H9 (cell line): ENCODE measurements at regions not wholly inside any gene's neighbourhood (a gene's known extent, or its start where the extent isn't known, plus 50 kb on each side); places are given as distances from the start of the nearest gene placed in this dataset.
A peak's percentile ranks its signal among the peaks of the same experiment; 100 is the strongest.

ENCODE experiments used
- DNase-seq: peaks from one replicate; pipeline ENCODE4 v3.0.0-alpha.2; 2017
- H2AFZ ChIP-seq: one replicate; pipeline ENCODE4 v1.6.1; 2013; ENCODE audit warnings: mild to moderate bottlenecking, low read length, control low read depth, moderate library complexity
- H2AK5ac ChIP-seq: 2 replicates; pipeline ENCODE4 v1.6.1; 2013; ENCODE audit warnings: low read length, control low read depth, mixed read lengths; ENCODE audit not compliant: insufficient read length
- H2BK120ac ChIP-seq: one replicate; pipeline ENCODE4 v1.6.1; 2013; ENCODE audit warnings: low read depth, mild to moderate bottlenecking, low read length, control low read depth, inconsistent platforms; ENCODE audit not compliant: poor library complexity, severe bottlenecking
- H2BK12ac ChIP-seq: 2 replicates; pipeline ENCODE4 v1.6.1; 2013; ENCODE audit warnings: low read length, control low read depth, mixed read lengths, low read depth; ENCODE audit not compliant: insufficient read length
- H2BK15ac ChIP-seq: 2 replicates; pipeline ENCODE4 v1.6.1; 2013; ENCODE audit warnings: low read depth, low read length, control low read depth
- H2BK20ac ChIP-seq: one replicate; pipeline ENCODE4 v1.6.1; 2013; ENCODE audit warnings: low read depth, mild to moderate bottlenecking, low read length, control low read depth, inconsistent platforms; ENCODE audit not compliant: poor library complexity, severe bottlenecking
- H2BK5ac ChIP-seq: 2 replicates; pipeline ENCODE4 v1.6.1; 2013; ENCODE audit warnings: low read length, control low read depth, mixed read lengths; ENCODE audit not compliant: insufficient read length
- H3K14ac ChIP-seq: 2 replicates; pipeline ENCODE4 v1.6.1; 2013; ENCODE audit warnings: low read length, control low read depth; ENCODE audit not compliant: insufficient read depth
- H3K18ac ChIP-seq: 2 replicates; pipeline ENCODE4 v1.6.1; 2013; ENCODE audit warnings: low read depth, mild to moderate bottlenecking, mixed read lengths, low read length, control low read depth; ENCODE audit not compliant: insufficient read length
- H3K23ac ChIP-seq: 2 replicates; pipeline ENCODE4 v1.6.1; 2013; ENCODE audit warnings: low read length, control low read depth, mixed read lengths, low read depth; ENCODE audit not compliant: insufficient read length
- H3K23me2 ChIP-seq: 2 replicates; pipeline ENCODE4 v1.6.1; 2013; ENCODE audit warnings: low read depth, mild to moderate bottlenecking, mixed read lengths, low read length, control low read depth; ENCODE audit not compliant: insufficient read length, poor library complexity, severe bottlenecking
- H3K27ac ChIP-seq: 2 replicates; pipeline ENCODE4 v1.5.1; 2013; ENCODE audit warnings: low read length, control low read depth, mixed read lengths, low read depth; ENCODE audit not compliant: insufficient read length
- H3K27me3 ChIP-seq: 2 replicates; pipeline ENCODE4 v1.6.1; 2013; ENCODE audit warnings: low read length, control low read depth, inconsistent platforms; ENCODE audit not compliant: insufficient read depth
- H3K4ac ChIP-seq: 2 replicates; pipeline ENCODE4 v1.6.1; 2013; ENCODE audit warnings: low read depth, mild to moderate bottlenecking, control low read depth, inconsistent platforms, low read length, moderate library complexity
- H3K4me1 ChIP-seq: 2 replicates; pipeline ENCODE4 v1.6.1; 2013; ENCODE audit warnings: low read length, control low read depth, inconsistent platforms; ENCODE audit not compliant: insufficient read depth
- H3K4me2 ChIP-seq: 2 replicates; pipeline ENCODE4 v1.6.1; 2013; ENCODE audit warnings: low read length, control low read depth, mixed read lengths; ENCODE audit not compliant: insufficient read length, insufficient read depth
- H3K56ac ChIP-seq: 2 replicates; pipeline ENCODE4 v1.6.1; 2013; ENCODE audit warnings: low read depth, mild to moderate bottlenecking, mixed read lengths, low read length, control low read depth; ENCODE audit not compliant: insufficient read length
- H3K79me1 ChIP-seq: 2 replicates; pipeline ENCODE4 v1.6.1; 2013; ENCODE audit warnings: low read depth, mild to moderate bottlenecking, moderate library complexity, low read length, control low read depth, inconsistent platforms; ENCODE audit not compliant: insufficient read depth, poor library complexity, severe bottlenecking
- H3K79me2 ChIP-seq: 2 replicates; pipeline ENCODE4 v1.6.1; 2013; ENCODE audit warnings: low read length, control low read depth, inconsistent platforms; ENCODE audit not compliant: insufficient read depth
- H3K9ac ChIP-seq: 2 replicates; pipeline ENCODE4 v1.6.1; 2013; ENCODE audit warnings: low read length, control low read depth, mixed read lengths; ENCODE audit not compliant: insufficient read length; ENCODE audit errors: extremely low read depth
- H3K9me3 ChIP-seq: one replicate; pipeline ENCODE4 v1.6.1; 2013; ENCODE audit warnings: low read depth, low read length, inconsistent platforms; ENCODE audit not compliant: control insufficient read depth
- H3T11ph ChIP-seq: one replicate; pipeline ENCODE4 v1.6.1; 2013; ENCODE audit warnings: mild to moderate bottlenecking, low read length, control low read depth, inconsistent platforms
- H4K20me1 ChIP-seq: one replicate; pipeline ENCODE4 v1.6.1; 2013; ENCODE audit not compliant: control insufficient read depth, insufficient read length, insufficient read depth
- H4K5ac ChIP-seq: 2 replicates; pipeline ENCODE4 v1.6.1; 2013; ENCODE audit warnings: low read depth, mild to moderate bottlenecking, mixed read lengths, low read length, control low read depth; ENCODE audit not compliant: insufficient read length
- H4K8ac ChIP-seq: replicated peaks from 2 replicates; pipeline ENCODE4 v1.6.1; 2013; ENCODE audit warnings: low read length, control low read depth, mixed read lengths, low read depth; ENCODE audit not compliant: insufficient read length
- H4K91ac ChIP-seq: 2 replicates; pipeline ENCODE4 v1.6.1; 2013; ENCODE audit warnings: low read depth, mild to moderate bottlenecking, moderate library complexity, mixed read lengths, low read length, control low read depth; ENCODE audit not compliant: insufficient read length
- H3K27ac Mint-ChIP-seq, 3 experiments: 2 replicates in 2 of 3; 3 replicates in 1 of 3; pipeline ENCODE4 v1.8.0; 2020 to 2021; ENCODE audit warnings: mixed read lengths in 3 of 3, mild to moderate bottlenecking in 1 of 3, moderate library complexity in 1 of 3
- H3K27me3 Mint-ChIP-seq: 2 replicates; pipeline ENCODE4 v1.8.0; 2021; ENCODE audit warnings: low read depth, mild to moderate bottlenecking, moderate library complexity, mixed read lengths
- H3K36me3 Mint-ChIP-seq, 3 experiments: 2 replicates in 2 of 3; 3 replicates in 1 of 3; pipeline ENCODE4 v1.8.0; 2020 to 2021; ENCODE audit warnings: low read depth in 3 of 3, mixed read lengths in 3 of 3; ENCODE audit not compliant: insufficient read depth in 1 of 3
- H3K4me1 Mint-ChIP-seq, 2 experiments: 2 replicates each; pipeline ENCODE4 v1.8.0; 2020; ENCODE audit warnings: mixed read lengths in 2 of 2
- H3K4me3 Mint-ChIP-seq, 2 experiments: 2 replicates in 1 of 2; 3 replicates in 1 of 2; pipeline ENCODE4 v1.8.0; 2020 to 2021; ENCODE audit warnings: mild to moderate bottlenecking in 2 of 2, mixed read lengths in 2 of 2, moderate library complexity in 1 of 2
- H3K9me3 Mint-ChIP-seq, 2 experiments: 2 replicates in 1 of 2; 3 replicates in 1 of 2; pipeline ENCODE4 v1.8.0; 2020; ENCODE audit warnings: mild to moderate bottlenecking in 2 of 2, mixed read lengths in 2 of 2, moderate library complexity in 1 of 2
- CTCF ChIP-seq: fragments of 200-600 bp; sonication (generic); conservative IDR thresholded peaks from 3 replicates; pipeline ENCODE4 v1.8.0; 2021; ENCODE audit warnings: antibody characterized with exemption, mild to moderate bottlenecking
- WGBS: extraction: QIAGEN DNeasy Blood & Tissue Kit; methylation state at CpG from one replicate; pipeline ENCODE4 v1.1.7; 2013; ENCODE audit warnings: missing lambda C conversion rate, low lambda C conversion rate, mixed read lengths; ENCODE audit not compliant: insufficient read length; ENCODE audit errors: extremely low coverage; 5-methylcytosine and 5-hydroxymethylcytosine counted together

- H3K4me2 ChIP-seq, result no peak overlapping the region
- peak overlapping the region in 2 of 3 experiments; percentile 71 to 92; a peak in 4 of 7 replicates for H3K27ac Mint-ChIP-seq
- peaks cover 4 to 9% (median 6%) of the 10 kb centered on the region in 3 experiments; a peak in 6 of 7 replicates for H3K36me3 Mint-ChIP-seq
- H4K8ac ChIP-seq, result no peak overlapping the region
- H3K4me1 Mint-ChIP-seq, result peaks cover 43 to 49% of the 10 kb centered on the region in 2 experiments
- WGBS, result no CpG with 5 or more reads among the region's 17 CpGs
- H2BK20ac ChIP-seq, result no peak overlapping the region
- no peak overlapping the region for H3T11ph ChIP-seq
- peaks cover 18% of the 10 kb centered on the region; the same call in 1 of the 2 replicates for H3K4me1 ChIP-seq
- H3K23me2 ChIP-seq, result no peaks in the 10 kb centered on the region
- no peaks in the 10 kb centered on the region for H3K9me3 Mint-ChIP-seq
- H2BK120ac ChIP-seq, result no peak overlapping the region
- H3K14ac ChIP-seq, result peak overlapping the region; percentile 34; the same call in 1 of the 2 replicates
- H3K79me2 ChIP-seq, result peaks cover 10% of the 10 kb centered on the region; the same call in 1 of the 2 replicates
- no peaks in the 10 kb centered on the region for H3K27me3 ChIP-seq
- no peaks in the 10 kb centered on the region for H3K9me3 ChIP-seq
- no peak overlapping the region for H3K56ac ChIP-seq
- no peak overlapping the region for H3K9ac ChIP-seq
- H4K91ac ChIP-seq, result no peak overlapping the region
- H4K20me1 ChIP-seq, result no peaks in the 10 kb centered on the region
- no peak overlapping the region for H2BK5ac ChIP-seq
- H2AK5ac ChIP-seq, result no peak overlapping the region
- no peak overlapping the region for H3K18ac ChIP-seq
- H4K5ac ChIP-seq, result no peak overlapping the region
- DNase-seq, result no peak
- TF ChIP-seq CTCF, result no peak
- peaks cover 7% of the 10 kb centered on the region for H3K79me1 ChIP-seq
- no peak overlapping the region; a peak in 1 of 5 replicates for H3K4me3 Mint-ChIP-seq
- no peak overlapping the region for H2AFZ ChIP-seq
- H3K23ac ChIP-seq, result no peak overlapping the region
- no peak overlapping the region for H3K27ac ChIP-seq
- no peak overlapping the region for H3K4ac ChIP-seq
- no peak overlapping the region for H2BK12ac ChIP-seq
- H2BK15ac ChIP-seq, result no peak overlapping the region
- no peaks in the 10 kb centered on the region for H3K27me3 Mint-ChIP-seq
Observed at GRCh38 chr14:89575386-89576061, 158.5 kb upstream of the FOXN3 start.
